HT-29 (cell line): ENCODE measurements at regions not wholly inside any gene's neighbourhood (a gene's known extent, or its start where the extent isn't known, plus 50 kb on each side); places are given as distances from the start of the nearest gene placed in this dataset.
"Not testable (repeated sequence)": the region's sequence is repeated elsewhere in the genome, so short reads cannot be mapped to it uniquely, and the experiment has no call there.

Experiments used
- DNase-seq: peaks from one replicate; pipeline ENCODE4 v3.0.0-alpha.2; 2015; ENCODE audit warnings: low spot score

DNA sequence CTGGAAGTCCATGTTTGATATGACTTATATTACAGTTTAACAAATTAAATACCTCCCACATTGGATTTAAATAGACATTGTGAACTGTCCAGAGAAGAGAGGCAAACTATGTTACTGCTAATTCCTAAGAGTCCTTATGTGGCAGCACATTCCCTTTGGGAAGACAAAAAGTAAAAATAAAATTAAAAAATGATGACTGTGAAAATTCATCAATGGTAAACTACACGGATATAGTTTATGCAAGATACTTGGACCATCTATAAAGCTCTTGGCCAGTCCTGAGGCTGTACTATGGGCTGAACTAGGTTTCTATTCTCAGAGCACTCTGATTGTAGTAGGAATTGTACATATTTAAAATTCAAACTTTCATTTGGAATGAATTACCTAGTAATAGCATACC lies 206.4 kb downstream of the LRRK2 start:
- DNase-seq: no peak

DNA sequence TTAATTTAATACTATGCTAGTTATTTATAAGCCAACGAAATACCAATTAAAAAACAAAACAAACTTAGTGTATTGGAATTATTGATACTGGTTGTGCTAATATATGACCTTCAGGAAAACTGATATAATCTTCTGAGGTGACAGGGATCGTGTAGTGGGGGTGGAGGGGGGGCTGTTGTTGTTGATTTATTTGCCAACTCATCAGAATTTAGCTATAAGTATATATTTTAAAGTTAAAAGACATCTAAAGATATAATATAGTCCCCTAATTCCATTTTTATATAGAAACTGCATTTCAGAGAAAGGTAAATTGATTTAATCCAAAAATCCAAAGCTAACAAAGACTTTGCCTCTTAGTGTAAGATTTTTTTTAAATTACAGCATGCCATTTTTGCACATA lies 210.5 kb downstream of the LRRK2 start:
- DNase-seq: no peak

DNA sequence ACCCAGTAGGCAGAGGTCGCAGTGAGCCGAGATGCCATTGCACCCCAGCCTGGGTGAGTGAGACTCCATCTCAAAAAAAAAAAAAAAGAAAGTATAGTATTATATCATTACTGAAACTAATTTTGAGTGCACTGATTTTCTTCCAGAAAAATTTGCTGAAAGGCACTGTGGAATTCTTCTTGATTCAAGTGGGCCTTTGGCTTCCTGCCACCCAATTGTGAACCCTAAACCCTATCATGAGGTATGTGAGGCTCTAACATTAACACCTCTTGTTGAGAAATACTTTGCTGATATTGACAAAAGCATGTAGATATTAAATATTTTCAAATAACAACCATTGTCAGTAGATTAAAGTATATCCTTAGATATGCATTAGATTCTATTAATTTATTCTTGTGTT lies 211.2 kb downstream of the LRRK2 start:
- DNase-seq: no peak

DNA sequence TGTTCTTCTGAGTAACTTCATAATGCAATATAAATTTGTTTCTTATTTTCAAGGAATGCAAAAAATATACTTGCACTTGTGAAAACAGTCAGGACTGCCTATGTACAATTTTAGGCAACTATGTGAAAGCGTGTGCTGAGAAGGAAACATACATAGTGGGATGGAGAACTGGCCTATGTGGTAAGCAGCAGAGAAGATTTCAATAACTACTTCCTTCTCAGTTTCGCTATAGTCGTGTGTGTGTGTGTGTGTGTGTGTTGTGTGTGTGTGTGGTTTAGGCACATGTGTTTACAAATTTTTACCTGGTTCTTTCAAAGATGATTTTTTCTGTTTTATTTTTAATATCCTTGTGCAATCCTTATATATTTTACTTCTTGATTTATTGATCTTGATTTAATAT lies 211.8 kb downstream of the LRRK2 start:
- DNase-seq: no peak

DNA sequence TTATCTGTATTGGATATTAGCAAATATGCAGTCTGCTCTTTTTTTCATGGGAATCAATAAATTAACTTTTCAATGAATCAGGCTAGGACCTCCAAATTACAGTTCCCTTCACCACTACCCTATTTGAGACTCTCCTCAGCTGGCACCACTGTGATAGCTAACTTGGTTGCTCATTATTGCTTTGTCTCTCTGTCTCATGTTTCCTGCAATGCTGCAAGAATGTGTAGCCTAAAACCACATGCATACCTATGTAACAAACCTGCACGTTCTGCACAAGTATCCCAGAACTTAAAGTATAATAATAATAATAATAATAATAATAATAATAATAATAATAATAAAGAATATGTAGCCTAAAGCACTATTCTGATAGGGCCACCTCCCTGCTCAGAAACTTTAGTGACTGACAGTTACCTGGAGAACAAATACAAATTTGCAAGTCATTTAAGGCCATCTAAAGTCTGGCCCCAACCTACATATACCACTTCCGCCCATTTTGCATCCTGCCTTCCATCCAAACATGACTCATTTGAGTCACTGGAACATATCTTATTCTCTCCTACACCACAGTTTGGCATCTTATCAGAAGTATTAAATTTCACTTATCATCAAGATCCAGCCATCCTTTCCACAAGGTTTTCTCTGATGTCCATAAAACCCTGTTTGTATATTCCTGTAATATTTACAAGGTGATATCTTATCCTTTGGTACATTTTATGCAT lies 215.1 kb downstream of the LRRK2 start:
- DNase-seq: no peak

DNA sequence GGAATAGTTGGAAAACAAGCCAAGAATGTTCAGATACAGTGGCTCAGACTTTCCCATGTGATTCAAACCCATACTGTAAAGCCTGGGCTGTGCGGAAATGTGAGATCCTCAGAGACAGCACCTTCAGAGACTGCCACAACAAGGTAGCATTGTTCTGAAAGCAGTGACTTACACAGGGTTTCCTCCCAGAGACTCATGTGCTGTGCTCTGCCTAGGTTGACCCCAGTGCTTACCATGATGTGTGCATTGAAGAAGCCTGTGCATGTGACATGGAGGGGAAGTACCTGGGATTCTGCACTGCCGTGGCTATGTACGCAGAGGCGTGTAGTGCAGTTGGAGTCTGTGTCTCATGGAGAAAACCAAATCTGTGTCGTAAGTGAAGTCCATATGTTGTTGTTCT lies 219.4 kb downstream of the LRRK2 start:
- no peak for DNase-seq

DNA sequence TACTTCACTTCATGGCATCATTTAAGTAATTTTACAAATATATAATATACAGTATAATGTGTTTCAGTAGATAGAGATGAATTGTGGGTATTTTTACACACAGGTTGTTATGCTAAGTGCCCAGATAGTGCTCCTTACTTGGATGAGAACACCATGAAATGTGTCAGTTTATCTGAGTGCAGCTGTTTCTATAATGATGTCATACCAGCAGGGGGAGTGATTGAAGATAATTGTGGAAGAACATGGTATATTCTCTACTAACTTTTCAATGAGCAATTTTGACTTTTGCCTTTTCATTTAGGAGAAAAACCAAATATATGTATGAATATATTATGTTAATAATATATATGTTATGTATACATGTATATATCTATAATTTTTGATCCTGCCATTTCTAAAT lies 221.6 kb downstream of the LRRK2 start:
- peak; percentile 38 for DNase-seq

DNA sequence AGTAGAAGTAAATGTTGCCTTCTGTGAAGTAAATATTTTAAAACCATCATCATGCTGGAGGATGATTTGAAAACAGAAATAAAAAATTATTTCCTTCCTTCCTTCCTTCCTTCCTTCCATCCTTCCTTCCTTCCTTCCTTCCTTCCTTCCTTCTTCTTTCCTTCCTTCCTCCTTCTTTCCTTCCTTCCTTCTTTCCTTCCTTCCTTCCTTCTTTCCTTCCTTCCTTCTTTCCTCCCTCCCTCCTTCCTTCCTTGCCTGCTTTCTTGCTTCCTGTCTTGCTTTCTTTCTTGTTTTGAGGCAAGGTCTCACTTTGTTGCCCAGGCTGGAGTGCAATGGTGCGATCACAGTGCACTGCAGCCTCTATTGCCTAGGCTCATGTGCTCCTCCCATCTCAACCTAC lies 223.7 kb downstream of the LRRK2 start:
- not testable (repeated sequence) for DNase-seq

DNA sequence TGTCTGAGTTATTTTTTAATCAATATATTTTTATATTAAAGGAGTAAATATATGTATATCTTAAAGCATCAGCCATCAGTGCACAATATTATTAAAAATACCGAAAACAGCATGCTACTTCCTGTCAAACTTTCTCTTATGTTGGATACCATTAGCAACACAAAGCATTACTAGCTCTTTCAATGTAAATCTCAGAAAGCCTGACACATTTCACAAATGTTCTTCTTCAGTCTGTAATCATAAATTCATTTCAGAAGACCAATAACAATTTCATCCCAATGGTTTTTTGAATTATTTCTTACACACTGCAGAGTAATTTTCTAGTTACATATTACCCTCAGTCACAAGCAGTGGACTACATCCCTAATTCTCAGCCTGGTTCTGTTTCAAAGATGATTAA lies 226.9 kb downstream of the LRRK2 start:
- no peak for DNase-seq

DNA sequence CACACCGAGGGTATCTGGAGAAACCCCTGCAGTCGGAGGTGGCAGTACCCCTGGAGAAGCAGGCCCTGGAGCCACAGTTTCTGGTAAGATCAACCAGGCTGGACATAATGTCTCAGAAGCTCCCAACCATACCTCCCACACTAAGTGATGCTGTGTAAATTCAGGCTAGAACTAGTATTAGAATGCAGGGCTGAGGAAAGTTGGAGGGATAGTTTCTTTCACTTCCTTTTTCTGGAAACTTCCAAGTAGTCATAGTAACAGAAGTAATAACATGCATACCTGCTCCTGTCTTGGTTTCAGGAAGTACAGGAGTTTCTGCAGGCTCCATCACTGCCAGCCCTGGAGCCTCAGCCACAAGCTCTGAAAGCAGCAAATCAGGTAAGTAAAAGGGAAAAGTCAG lies 228.1 kb upstream of the CNTN1 start:
- DNase-seq: no peak

DNA sequence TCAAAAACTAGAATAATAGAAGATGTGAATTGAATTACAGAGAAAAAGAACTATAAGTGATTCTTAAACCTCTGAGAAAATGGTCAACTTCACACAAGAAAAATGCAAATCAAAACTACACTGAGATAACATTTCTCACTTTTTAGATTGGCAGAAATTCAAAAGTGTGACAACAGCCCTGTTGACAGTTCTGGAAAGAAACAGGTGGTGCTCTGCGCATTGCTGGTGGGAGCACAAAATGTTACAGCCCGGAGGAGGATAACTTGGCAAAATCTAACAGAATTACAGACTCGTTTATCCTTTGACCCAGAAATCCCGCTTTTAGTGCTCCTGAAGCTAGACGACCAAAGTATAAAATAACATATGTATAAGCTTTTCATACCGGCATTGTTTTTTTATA lies 222.5 kb upstream of the CNTN1 start:
- no peak for DNase-seq

DNA sequence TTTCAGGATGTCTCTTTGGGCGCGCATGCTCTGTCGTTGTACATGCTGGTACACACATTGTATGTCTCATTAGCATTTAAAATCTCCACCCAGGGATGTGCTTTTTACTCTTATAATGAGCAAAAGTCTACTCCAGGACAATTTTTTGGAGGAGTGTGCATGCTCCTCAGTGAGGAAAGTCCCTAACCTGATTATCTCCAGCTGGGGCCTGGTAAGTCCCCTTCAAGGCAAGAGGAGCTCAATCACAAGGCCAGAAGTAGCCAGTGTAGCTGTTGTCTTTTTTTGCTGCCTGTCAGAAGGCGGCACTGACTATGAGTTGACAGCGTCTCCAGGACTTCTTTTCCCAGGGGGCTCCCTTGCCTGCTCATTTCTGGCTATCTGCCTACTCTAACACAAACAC lies 218.3 kb upstream of the CNTN1 start:
- DNase-seq: no peak

DNA sequence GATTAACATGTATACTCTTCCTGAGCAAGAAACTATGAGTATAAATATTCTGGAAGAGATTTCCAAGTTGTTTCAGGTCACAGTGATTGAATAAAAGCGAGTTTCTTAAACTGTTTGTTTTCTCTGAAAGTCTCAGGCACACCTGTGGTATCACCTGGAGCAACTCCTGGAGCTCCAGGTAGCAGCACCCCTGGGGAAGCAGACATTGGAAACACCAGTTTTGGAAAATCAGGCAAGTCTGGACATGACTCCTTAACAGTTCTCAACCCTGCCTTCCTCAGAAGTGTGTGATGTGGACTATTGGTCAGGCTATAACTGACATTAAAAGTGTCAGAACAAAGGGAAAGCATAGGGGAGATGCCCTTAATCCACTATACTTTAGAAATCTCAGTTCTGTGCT lies 217.6 kb upstream of the CNTN1 start:
- no peak for DNase-seq

DNA sequence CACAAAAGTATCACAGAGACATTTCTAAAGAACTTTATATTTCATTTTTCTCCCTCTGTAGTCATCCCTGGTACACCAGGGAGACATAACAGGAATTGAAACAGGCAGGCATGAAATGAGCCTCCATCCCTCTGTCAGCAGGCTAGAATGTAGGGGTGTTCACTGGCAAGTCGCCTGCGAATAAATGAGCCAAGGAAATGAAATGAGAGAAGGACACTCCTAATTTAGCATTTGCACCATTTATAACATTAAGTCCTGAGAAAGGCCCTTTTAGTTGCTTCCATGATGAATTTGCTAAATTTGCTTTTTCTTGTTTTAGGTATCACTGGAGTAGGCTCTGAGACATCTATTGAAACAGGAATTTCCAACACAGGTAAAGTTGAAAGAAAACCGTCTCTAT lies 192.4 kb upstream of the CNTN1 start:
- DNase-seq: no peak

DNA sequence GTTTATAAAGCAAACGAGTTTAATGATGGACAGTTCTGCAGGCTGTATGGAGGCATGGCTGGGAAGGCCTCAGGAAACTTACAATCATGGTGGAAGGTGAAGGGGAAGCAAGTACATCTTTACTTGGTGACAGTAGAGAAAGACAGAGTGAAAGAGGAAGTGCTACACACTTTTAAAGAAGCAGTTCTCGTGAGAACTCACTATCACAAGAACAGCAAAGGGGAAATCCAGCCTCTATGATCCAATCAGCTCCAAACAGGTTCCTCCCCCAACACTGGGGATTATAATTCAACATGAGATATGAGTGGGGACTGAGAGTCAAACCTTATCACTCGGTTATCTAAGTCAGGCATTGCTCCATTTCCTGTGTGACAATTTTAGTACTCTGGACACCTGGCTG lies 189.9 kb upstream of the CNTN1 start:
- DNase-seq: no peak

DNA sequence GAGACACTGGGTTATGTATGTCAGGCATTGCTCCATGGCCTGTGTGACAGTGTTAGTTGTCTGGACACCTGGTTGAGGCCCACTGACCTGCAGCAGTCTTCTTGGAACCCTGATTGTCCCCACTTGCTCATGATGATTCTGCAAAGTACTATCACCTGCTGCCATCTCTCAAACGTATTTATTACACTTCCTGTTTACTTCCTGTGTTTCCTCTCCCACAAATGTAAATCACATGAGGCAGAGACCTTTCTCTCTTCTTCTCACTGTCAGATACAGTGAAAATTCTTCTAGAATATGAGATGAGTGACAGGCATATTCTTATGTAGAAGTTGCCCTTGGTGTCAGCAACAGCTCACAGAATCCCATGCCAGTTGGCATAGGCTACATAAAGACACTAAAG lies 186.9 kb upstream of the CNTN1 start:
- DNase-seq: no peak

DNA sequence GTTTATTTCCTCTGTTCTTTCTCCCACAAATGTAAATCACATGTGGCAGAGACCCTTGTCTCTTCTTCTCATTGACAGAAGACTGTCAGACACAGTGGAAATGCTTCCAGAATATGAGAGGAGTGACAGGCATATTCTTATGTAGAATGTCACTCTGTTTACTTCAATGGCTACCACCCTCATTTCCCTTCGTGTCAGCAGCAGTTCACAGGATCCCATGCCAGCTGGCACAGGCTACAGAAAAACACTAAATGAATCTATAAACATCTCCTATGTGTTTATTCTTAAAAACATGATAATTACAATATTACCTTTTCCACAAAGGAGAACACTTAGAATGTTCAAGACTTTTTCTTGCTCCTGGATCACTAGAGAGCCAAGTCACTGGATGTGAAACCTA lies 183.8 kb upstream of the CNTN1 start:
- DNase-seq: no peak

DNA sequence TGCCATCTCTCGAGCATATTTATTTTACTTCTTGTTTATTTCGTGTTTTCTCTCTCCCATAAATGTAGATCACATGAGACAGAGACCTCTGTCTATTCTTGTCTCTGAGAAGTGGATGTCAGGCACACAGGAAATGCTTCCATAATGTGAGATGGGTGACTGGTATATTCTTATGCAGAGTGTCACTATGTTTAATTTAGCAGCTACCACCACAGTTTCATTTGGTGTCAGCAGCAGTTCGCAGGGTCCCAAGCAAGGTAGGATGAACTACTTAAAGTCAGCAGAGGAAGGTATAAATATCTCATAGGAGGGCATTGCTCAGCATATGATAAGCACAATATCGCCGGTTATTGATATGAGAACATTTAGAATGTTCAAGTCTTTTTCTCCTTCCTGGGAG lies 180.9 kb upstream of the CNTN1 start:
- DNase-seq: no peak

DNA sequence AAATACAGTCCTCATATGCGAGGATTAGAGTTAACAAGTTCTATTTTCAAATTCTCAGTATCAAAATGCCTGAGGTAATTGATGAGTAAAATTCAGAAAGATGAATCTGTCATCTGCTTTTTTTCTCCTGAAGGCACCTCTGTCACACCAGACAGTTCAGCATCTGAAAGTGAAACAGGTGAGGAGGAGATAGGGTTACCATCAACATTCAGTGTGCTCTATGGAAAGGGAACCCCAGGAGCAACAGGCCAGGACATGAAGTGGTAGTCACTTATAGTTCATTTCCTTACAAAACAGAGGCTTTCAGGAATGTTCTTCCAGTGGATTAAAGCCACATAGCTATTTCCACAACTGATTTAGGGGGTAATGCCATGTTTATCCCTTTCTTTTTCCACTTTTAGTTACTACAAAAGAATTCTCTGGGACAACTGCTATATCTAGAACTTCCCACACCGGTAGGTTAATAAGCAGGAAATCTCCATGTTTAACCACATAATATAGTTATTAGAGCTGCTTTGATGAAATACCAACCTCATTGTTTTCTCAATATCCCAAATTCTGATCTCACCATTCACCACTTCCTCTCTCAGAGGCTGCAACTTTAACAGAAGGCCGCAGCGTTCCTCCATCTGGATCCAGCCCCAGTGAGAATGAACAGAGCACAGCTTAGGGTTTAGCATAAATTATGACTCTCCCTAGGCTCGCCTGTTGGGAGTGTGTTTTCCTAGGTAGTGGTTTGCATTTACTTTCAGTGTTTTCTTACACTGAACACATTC lies 177.0 kb upstream of the CNTN1 start:
- DNase-seq: no peak

DNA sequence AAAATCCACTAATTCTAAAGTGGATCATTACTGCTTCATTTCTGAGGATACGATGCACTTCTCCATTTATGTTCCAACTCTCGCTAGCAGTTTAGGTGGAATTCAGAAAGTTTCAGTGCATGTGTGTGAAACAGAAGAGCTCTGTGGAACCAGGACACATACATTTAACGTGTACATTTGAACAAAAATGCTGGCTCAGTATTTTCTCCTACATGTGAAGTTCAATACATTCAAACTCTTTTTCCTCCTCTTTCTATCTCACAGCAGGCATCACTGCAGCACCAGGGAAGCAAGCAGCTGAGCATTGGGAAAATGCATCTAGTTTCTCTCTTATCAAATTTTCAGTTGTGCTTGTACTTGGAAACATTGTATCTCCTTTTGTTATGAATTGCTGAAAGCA lies 169.4 kb upstream of the CNTN1 start:
- no peak for DNase-seq

DNA sequence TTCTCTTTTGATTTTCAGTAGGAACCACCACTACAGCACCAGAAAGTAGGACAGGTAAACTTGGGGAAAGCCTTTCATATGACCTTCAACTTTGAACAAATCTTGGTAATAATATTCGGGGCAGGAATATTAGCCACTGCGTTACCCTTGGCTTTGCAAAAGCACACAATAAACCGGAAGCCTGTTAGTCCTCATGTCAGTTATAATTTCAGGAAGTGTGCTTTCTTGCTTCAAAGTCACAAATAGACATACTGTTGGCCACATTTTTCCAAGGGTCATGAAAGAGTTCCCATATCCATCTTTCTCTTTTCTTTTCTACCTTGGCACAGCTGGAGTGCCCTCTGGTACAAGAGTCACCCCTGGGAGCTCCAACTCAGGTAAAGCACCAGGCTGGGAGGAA lies 167.2 kb upstream of the CNTN1 start:
- DNase-seq: no peak

DNA sequence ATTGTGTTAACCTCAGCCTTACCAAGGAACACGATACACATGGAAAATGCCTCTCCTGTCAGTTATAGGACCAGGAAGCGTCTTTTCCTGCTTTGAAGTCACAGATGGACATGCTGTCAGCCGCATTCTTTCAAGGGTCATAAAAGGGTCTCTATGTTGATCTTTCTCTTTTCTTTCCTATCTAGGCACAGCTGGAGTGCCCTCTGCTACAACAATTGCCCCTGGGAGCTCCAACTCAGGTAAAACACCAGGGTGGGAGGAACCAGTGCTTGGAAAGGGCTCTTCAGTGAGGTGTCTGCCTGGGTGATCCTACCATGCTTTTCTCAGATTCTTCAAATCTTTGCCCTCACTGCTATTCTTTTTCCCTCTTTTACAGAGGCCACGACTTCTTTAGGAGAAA lies 157.4 kb upstream of the CNTN1 start:
- DNase-seq: no peak

DNA sequence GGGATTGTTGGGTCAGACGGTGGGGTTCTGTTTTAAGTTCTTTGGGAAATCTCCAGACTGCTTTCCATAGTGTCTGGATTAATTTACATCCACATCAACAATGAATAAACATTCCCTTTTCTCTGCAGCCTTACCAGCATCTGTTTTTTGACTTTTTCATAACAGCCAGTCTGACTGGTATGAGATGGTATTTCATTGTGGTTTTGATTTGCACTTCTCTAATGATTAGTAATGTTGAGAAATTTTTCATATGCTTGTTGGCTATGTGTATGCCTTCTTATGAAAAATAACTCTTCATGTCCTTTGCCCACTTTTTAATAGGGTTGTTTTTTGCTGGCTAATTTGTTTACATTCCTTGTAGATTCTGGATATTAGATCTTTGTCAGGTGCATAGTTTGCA lies 140.8 kb upstream of the CNTN1 start:
- DNase-seq: no peak

DNA sequence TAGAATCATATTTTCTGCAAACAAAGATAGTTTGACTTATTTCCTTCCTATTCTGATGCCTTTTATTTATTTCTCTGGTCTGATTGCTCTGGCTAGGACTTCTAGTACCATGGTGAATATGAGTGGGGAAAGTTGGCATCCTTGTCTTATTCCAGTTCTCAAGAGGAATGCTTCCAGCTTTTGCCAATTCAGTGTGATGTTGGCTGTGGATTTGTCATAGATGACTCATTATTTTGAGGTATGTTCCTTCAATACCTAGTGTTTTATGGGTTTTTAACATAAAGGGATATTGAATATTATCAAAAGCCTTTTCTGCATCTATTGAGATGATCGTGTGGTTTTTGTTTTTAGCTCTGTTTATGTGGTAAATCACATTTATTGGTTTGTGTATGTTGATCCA lies 139.4 kb upstream of the CNTN1 start:
- DNase-seq: no peak
